GM18517 (cell line): ENCODE measurements at regions not wholly inside any gene's neighbourhood (a gene's known extent, or its start where the extent isn't known, plus 50 kb on each side); places are given as distances from the start of the nearest gene placed in this dataset.

Experiments used
- ATAC-seq: cut with Tn5 transposase; IDR thresholded peaks from one replicate; pipeline ENCODE4 v1.9.1; 2021; ENCODE audit warnings: mild to moderate bottlenecking, moderate library complexity; ENCODE audit not compliant: unreplicated experiment

DNA sequence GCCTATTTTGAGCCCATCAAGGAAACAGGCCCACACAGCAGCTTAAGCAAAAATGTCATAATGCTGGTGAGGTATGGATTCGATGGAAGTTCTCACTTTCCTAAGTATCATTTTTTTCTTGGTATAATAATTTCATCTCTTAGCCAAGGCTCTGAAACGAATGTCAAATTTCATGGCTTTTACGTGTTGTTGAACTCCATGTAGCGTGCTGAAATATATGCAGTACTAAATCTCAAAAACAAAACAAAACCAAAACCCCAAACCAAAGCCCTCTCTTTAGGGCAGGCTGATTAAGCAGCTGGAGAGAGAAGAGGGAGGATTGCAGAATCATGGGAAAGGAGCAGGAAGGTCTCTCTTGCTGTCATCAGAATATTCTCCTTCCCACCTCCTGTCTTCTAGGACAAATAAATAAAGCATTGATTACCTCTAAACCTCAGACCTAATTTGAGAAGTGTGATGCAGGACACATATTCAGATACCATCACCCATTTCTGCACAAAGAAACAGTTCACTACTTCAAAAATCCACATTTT, 58.3 kb downstream of the TMEM174 start:
- ATAC-seq: no peak

- ATAC-seq: no peak
Observed at GRCh38 chr5:73230264-73231245, 57.6 kb downstream of the TMEM174 start.

DNA sequence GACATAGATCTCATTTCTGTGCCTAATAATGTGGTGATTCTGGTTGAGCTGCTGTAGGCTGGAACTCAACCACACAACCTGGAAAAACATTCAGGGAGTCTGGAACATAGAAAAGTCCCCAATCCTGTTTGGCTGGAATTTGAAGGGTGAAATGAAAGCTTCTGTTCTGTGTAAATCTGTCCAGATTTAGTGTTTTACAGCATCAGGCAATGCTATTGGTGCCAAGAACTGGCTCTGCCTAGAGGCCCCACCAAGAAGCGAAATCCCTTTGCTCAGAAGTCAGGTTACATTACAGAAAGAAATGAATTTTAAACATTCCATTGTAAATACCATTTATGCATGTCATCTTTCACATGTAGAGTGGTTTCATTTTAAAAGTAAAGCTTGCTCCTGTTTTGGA, 56.3 kb downstream of the TMEM174 start:
- ATAC-seq: no peak

DNA sequence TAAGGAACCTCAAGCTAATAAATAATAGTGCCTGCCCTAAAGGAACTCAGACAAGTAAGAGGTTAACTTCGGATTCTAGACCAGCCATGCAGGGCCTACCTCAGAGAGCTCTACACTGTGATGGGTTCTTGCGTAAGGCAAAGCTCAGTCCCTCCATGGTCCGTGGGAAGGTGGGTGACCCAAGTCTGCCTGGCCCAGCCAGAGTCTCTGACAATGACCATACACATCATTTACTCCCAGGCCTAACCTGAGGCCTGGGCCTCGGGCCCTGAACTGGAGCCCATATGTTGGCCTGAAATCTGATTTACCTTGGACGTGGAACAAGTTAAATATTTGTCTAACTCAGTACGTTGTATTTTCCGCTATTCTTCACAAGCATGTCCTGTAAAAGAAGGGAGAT, 55.1 kb downstream of the TMEM174 start:
- ATAC-seq: no peak
